ENCODE measurements at regions not wholly inside any gene's neighbourhood (a gene's known extent, or its start where the extent isn't known, plus 50 kb on each side); places are given as distances from the start of the nearest gene placed in this dataset.

DNA sequence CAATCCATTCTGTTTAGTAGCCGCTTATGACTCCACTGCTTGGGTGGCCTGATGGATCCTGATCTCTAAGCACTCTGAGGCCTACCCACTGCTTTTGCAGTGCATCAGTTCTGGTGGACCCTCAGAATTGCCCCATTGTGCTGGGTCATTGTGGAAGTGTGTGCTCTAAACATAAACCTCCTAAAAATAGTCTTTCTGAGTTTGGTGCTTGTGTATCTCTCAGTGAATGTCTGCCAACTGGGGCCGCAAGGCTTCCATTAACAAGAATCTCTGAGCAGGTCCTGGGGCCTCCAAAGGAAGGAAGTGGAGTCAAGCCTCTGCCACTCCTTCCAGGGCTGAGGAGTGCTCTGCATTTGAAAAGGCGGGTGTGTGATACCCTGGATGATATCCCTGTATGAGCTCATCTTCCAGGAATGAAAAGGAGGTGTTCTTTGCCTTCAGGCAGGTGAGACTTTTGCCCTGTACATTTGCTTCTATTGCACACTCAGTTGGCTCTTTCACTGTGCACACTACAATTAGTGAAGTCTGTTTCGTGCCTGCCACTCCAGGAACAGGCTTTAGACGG, 80.0 kb upstream of the CACNA2D3 start:
- no peak for DNase-seq
- 78 to 83% (median 81%) methylated on average over 5 of the region's 5 CpGs for WGBS, 3 donors
- H3K4me3 ChIP-seq, result no peak overlapping the region
- TF ChIP-seq, protein P1, sequence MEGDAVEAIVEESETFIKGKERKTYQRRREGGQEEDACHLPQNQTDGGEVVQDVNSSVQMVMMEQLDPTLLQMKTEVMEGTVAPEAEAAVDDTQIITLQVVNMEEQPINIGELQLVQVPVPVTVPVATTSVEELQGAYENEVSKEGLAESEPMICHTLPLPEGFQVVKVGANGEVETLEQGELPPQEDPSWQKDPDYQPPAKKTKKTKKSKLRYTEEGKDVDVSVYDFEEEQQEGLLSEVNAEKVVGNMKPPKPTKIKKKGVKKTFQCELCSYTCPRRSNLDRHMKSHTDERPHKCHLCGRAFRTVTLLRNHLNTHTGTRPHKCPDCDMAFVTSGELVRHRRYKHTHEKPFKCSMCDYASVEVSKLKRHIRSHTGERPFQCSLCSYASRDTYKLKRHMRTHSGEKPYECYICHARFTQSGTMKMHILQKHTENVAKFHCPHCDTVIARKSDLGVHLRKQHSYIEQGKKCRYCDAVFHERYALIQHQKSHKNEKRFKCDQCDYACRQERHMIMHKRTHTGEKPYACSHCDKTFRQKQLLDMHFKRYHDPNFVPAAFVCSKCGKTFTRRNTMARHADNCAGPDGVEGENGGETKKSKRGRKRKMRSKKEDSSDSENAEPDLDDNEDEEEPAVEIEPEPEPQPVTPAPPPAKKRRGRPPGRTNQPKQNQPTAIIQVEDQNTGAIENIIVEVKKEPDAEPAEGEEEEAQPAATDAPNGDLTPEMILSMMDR (IDR thresholded peaks at IDR 0.05), result no peak
- no peaks in the 10 kb centered on the region for H3K9me3 ChIP-seq
- H3K27ac ChIP-seq, result no peak overlapping the region
- no peaks in the 10 kb centered on the region for H3K27me3 ChIP-seq (ENCODE audit: insufficient read depth in 3 of 3, low read length in 2 of 3)
- intact Hi-C loops (cut with DNase I), result no loop called here
- H3K4me1 ChIP-seq, result no peaks in the 10 kb centered on the region
- no peaks in the 10 kb centered on the region for H3K36me3 ChIP-seq (ENCODE audit: insufficient read depth in 1 of 2, low read depth in 1 of 2)
- no peak for ATAC-seq

DNA sequence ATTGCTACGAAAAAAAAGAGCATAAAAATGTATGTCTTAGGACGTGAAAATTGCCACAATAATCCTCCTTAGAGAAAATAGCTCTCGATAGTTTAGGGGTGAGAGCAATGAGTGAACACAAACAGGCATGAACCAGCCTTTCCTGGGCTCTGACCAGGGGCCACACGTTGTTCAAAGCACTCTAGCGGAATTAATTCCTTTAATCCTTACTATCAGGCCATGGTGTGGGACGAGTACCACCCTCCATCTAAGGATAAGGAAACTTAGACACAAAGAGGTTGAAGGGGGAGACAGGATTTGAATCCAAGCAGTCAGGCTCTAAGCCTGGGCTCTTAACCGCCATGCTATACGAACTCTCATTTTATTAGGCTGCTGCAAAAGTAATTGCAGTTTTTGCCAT, 81.9 kb upstream of the CACNA2D3 start:
- H3K27me3 ChIP-seq (ENCODE audit: insufficient read depth in 3 of 3, low read length in 2 of 3), result no peaks in the 10 kb centered on the region
- H3K27ac ChIP-seq, result no peak overlapping the region
- H3K36me3 ChIP-seq (ENCODE audit: insufficient read depth in 1 of 2, low read depth in 1 of 2), result no peaks in the 10 kb centered on the region
- DNase-seq, result no peak
- no peaks in the 10 kb centered on the region for H3K9me3 ChIP-seq
- TF ChIP-seq, protein P1 (IDR thresholded peaks at IDR 0.05), result no peak
- no peaks in the 10 kb centered on the region for H3K4me1 ChIP-seq
- no peak overlapping the region for H3K4me3 ChIP-seq
- ATAC-seq, result no peak
- 75 to 78% (median 77%) methylated on average over 8 of the region's 8 CpGs for WGBS, 3 donors
- intact Hi-C loops (cut with DNase I), result no loop called here

DNA sequence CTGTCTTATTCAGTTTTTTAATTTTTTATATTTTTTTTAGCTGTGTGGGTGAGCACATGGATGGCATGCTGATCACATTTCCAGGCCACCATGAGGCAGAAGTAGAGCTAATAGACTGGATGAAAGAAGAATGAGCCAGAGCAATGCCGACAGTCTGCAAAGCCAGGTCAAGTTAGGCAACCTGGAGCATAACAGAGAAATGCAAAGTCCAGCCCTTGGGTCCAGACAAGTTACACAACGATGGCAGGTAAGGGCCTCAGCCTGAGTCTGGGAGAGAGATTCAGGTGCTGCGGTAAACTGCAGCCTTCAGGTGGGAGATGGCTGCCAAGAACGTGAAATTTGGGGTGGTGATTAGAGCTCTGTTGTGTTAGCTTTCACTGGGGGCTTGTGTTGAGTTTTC, 84.0 kb upstream of the CACNA2D3 start:
- ATAC-seq (no peak), DNase-seq (no peak)
- no peaks in the 10 kb centered on the region for H3K4me1 ChIP-seq
- WGBS, 3 donors, result 80 to 89% (median 87%) methylated on average over 4 of the region's 4 CpGs
- TF ChIP-seq, protein P1 (IDR thresholded peaks at IDR 0.05), result no peak
- H3K27me3 ChIP-seq (ENCODE audit: insufficient read depth in 3 of 3, low read length in 2 of 3), result no peaks in the 10 kb centered on the region
- H3K4me3 ChIP-seq, result no peak overlapping the region
- no peak overlapping the region for H3K27ac ChIP-seq
- H3K36me3 ChIP-seq (ENCODE audit: insufficient read depth in 1 of 2, low read depth in 1 of 2), result no peaks in the 10 kb centered on the region
- intact Hi-C loops (cut with DNase I), result no loop called here
- no peaks in the 10 kb centered on the region for H3K9me3 ChIP-seq

DNA sequence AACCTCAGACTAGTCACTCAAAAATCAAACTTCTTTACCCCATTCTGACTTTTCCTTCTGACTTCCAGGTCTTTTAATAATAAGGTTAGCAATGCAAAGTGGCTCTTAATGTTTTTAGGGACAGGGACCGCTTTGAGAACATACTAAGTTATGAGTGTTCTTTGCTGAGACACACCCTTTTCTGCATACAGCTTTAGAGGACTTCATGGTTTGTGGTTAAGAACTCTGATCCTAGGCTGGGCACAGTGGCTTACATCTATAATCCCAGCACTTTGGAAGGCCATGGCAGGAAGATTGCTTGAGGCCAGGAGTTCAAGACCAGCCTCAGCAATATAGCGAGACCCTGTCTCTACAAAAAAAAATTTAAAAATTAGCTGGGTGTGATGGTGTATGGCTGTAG, 85.8 kb upstream of the CACNA2D3 start:
- Histone ChIP-seq H3K27ac (no peak overlapping the region), H3K27me3 (ENCODE audit: insufficient read depth in 3 of 3, low read length in 2 of 3) (no peaks in the 10 kb centered on the region), H3K4me3 (no peak overlapping the region), H3K4me1 (no peaks in the 10 kb centered on the region), H3K36me3 (ENCODE audit: insufficient read depth in 1 of 2, low read depth in 1 of 2) (no peaks in the 10 kb centered on the region), H3K9me3 (no peaks in the 10 kb centered on the region)
- TF ChIP-seq, protein P1 (IDR thresholded peaks at IDR 0.05), result no peak
- no peak for DNase-seq
- ATAC-seq, result no peak
- 86 to 94% (median 88%) methylated on average over 2 of the region's 2 CpGs for WGBS, 3 donors
- intact Hi-C loops (cut with DNase I), result no loop called here

DNA sequence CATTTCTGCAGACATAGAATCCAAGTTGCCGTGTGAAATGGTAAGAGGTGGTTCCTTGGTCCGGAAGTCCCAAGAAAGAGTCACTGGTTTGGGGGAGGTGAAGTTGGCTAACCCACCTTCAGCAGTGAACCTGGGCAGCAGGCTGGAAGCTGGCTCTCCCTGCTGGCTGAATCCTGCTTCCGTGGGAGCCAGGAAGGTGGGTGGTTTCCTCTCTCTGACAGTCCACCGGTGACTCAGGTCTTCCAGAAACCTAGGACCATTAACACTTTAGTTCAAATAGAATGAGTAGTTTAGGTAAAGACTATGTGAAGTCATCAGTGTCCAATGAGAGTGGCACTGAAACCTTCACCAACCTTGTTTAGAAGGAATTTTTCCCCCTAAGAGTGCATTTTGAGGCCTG, 87.4 kb upstream of the CACNA2D3 start:
- WGBS, 3 donors, result 70 to 85% (median 82%) methylated on average over 4 of the region's 4 CpGs
- H3K9me3 ChIP-seq, result no peaks in the 10 kb centered on the region
- no peaks in the 10 kb centered on the region for H3K36me3 ChIP-seq (ENCODE audit: insufficient read depth in 1 of 2, low read depth in 1 of 2)
- H3K27ac ChIP-seq, result no peak overlapping the region
- no peak overlapping the region for H3K4me3 ChIP-seq
- no peaks in the 10 kb centered on the region for H3K4me1 ChIP-seq
- no peak for DNase-seq
- intact Hi-C loops (cut with DNase I), result no loop called here
- TF ChIP-seq, protein P1 (IDR thresholded peaks at IDR 0.05), result no peak
- H3K27me3 ChIP-seq (ENCODE audit: insufficient read depth in 3 of 3, low read length in 2 of 3), result no peaks in the 10 kb centered on the region
- ATAC-seq, result no peak

Data from psoas muscle (tissue), 7 donors.